ENCODE measurements at regions not wholly inside any gene's neighbourhood (a gene's known extent, or its start where the extent isn't known, plus 50 kb on each side); places are given as distances from the start of the nearest gene placed in this dataset.

DNA sequence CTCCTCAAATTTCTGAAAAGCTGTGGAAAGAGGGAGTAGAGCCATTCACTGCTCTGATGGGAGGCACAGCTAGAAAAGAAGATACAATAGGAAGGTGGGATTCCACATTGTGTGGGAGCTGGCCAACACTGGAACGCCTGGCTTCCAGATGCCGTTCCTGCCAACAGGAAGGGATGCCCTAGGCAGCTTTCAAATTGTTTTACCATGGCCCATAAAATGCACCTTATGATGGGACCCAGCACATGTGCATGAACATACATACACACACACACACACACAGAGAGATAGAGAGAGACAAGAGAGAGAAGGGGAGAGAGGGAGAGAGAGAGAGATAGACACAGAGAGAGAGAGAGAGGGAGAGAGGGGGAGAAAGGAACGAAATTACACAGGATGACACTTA lies 86.1 kb upstream of the BZW1 start:
- no peak for DNase-seq

GRCh38 chr2:200728630-200729029 lies 83.1 kb upstream of the BZW1 start:
- no peak for DNase-seq

DNA sequence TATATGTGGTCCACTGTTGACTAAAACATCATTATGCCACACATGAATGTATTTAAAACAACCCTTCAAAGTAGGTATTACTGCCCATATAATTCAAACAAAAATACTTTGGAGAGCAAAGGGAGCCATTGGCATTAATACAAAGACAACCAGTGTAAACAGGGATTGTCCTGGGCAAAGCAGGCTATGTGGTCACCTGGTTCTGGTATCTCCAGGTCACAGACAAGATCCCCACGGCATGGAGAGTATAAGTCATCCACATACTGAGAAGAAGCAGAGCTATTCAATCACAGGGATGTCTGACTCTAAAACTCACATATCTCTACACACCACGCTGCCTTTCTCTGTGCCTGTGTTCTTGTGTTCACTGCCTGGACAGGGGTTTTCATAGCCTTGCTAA lies 81.4 kb upstream of the BZW1 start:
- DNase-seq, result no peak

GRCh38 chr2:200730960-200731359 lies 80.8 kb upstream of the BZW1 start:
- no peak for DNase-seq

GRCh38 chr2:200732866-200733265 lies 78.8 kb upstream of the BZW1 start:
- DNase-seq, result no peak

DNA sequence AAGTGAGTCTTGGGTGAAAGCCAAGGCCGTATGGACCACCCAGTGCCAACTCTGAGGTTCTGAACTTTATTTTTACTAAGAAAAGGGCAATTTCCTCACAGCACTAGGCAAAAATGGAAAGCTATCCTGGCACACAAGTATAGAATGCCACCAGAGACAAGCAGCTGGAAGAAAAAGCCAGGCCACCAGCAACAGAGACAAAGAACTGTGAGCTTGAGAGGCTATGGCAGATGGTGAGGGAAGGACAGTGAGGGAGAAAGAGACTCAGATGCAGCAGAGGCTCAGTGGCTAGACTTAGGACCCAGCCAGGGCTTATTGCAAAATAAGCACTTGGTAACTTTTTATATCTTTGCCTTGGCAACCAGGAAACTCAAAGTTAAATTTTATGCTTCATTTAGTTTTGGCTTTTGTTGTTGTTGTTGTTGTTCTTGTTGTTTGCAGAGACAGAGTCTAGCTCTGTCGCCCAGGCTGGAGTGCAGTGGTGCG lies 78.0 kb upstream of the BZW1 start:
- no peak for DNase-seq

GRCh38 chr2:200735061-200735460 lies 76.6 kb upstream of the BZW1 start:
- no peak for DNase-seq

GRCh38 chr2:200736646-200737274 lies 75.0 kb upstream of the BZW1 start:
- DNase-seq, result no peak

DNA sequence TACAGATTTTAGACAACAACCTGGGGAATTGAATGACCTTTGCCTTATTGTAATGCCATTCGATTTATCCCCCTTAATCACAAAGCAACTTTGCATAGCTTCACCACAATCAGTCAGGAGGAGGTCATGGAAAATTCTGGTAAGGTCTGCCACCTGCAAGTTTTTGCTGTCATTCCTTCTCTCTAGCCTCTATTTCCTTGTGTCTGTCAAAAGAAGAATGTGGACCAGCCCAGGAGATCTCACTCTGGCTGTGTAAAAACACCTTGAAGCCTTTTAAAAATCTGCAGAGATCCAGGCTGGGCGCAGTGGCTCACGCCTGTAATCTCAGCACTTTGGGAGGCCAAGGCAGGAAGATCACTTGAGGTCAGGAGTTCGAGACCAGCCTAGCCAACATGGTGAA lies 74.1 kb upstream of the BZW1 start:
- no peak for DNase-seq

GRCh38 chr2:200738590-200738989 lies 73.1 kb upstream of the BZW1 start:
- no peak for DNase-seq

- DNase-seq, result no peak
These were observed 70.8 kb upstream of the BZW1 start for GRCh38 chr2:200740907-200741306.

GRCh38 chr2:200741468-200742202 lies 70.1 kb upstream of the BZW1 start:
- no peak for DNase-seq

DNA sequence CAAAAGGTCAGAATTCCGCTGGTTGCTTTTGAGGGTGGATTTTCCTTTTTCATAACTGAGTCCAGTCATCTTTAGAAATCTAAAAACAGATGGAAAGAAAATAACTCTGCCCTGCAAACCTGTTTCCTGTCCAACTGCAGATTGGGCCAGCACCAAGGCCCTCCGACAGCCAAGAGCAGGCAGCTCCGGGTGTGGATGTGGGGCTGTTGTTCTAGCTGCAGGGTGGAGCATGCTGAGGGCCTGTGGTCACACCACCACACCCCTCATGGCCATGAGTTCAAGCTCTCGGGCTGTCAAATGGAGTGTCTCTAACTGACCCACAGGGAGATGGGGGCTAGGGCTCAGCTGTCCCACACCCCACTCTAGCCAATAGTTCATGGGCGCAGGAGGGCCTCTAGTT lies 69.3 kb upstream of the BZW1 start:
- DNase-seq, result no peak

GRCh38 chr2:200743042-200743676 lies 68.6 kb upstream of the BZW1 start:
- no peak for DNase-seq

GRCh38 chr2:200744201-200744602 lies 67.5 kb upstream of the BZW1 start:
- no peak for DNase-seq

DNA sequence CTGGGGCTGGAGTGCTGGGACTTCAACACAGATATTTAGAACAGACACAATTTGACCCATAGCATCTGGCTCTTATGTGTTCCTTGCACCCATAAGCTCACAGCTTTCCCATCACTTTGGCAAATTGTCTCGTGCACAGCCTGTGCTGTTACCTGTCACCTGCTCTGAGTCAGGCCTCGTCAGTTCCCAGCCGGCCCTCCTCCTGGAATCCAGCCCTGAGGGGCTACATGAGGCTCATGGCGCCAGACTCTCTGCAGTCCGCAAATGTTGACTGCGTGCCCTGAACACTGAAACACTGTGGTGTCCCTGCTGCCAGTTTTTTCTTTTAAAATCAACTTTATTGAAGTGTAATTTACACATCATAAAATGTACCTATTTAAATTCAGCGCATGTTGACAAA lies 65.4 kb upstream of the BZW1 start:
- no peak for DNase-seq

GRCh38 chr2:200747668-200748618 lies 63.8 kb upstream of the BZW1 start:
- DNase-seq, result no peak

- DNase-seq, result no peak
These were observed 62.9 kb upstream of the BZW1 start for GRCh38 chr2:200748779-200749178.

DNA sequence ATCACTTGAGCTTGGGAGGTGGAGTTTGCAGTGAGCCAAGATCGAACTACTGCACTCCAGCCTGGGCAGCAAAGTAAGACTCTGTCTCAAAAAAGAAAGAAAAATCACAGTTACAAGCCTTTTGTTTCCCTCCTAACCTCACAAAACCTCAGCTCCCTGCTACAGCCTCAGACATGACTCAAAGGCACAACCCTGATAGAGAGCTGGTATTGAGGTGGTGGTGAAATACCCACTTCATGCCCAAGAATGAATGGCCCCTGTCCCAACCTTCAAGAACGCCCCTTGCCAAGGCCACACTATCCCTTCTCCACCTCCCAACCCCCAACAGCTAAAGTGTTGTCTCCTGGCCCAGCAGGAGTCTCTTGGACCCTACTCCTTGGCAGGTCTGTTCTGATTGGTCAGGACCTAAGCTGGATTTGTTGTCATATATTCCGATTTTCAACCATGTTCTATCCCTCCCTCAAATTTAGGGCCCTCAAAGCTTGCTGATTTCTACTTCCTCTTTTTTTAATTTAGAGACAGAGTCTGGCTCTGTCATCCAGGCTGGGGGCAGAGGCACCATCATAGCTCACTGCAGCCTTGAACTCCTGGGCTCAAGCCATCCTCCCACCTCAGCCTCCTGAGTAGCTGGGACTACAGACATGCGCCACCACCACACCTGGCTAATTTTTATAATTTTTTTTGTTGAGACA lies 61.9 kb upstream of the BZW1 start:
- no peak for DNase-seq

GRCh38 chr2:200750323-200750910 lies 61.3 kb upstream of the BZW1 start:
- no peak for DNase-seq

- DNase-seq, result no peak
These were observed 59.9 kb upstream of the BZW1 start for GRCh38 chr2:200751786-200752185.

DNA sequence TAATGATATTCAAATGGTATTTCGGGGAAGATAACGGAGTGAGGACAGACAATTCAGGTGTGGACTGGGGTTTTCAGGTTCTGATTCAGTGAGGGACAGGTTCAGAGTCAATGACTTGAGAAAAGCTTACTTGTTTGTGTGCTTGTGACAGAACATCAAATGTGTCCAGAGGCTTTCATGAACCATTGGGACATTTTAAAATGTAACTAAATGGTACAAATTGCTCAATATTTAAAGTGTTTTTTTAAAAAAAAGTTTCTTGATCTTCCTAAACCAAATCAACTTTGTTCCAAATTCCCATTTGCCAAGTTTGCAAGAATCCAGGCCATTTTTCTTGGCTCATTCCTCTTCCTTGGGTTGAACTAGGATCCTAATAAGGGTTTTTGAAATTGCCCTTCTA lies 59.4 kb upstream of the BZW1 start:
- DNase-seq, result no peak
